Erythroblast (primary cell): ENCODE measurements at regions not wholly inside any gene's neighbourhood (a gene's known extent, or its start where the extent isn't known, plus 50 kb on each side); places are given as distances from the start of the nearest gene placed in this dataset.
"Not testable (repeated sequence)": the region's sequence is repeated elsewhere in the genome, so short reads cannot be mapped to it uniquely, and the experiment has no call there.

Source experiments
- DNase-seq, 2 experiments: peaks; one replicate each; lab custom pipeline; 2025; lab: John Stamatoyannopoulos, UW
- GATA1 ChIP-seq: IDR thresholded peaks from 2 replicates; pipeline ENCODE4 v1.6.1; 2011; ENCODE audit warnings: low read depth, mild to moderate bottlenecking, control low read depth, low read length, moderate library complexity
- POLR2A ChIP-seq: IDR thresholded peaks from 2 replicates; pipeline ENCODE4 v1.6.1; 2011; ENCODE audit warnings: mild to moderate bottlenecking, low read length

DNA sequence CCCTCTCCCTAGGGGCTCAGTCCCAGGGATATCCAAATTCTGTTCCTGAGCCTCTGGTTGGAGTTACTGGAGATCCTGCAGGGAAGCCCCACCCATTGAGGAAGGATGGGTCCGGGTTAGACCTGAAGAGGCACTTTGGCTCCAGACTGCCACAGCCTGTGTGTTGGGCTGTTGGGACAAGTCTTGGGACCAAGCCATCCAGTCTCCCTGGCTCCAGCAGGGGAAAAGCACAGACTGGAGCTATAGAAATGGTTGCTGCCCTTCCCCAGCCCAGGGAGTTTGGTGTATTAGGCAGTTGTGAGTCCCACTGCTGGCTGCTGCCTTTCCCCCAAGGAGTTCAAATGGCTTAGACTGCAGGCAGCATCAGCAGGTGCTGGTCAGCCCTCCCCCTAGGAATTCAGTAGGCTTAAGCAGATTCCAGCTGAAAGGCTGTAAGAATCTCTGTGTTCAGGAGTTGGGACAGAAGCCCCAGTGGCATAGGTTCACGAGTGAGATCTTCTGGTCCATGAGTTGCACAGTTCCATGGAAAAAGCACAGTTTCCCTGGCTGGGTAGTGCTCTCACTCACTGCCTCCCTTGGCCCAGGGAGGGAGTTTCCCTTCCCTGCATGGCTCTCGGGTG is 344.0 kb upstream of the EPHA5 start:
- no peak for DNase-seq
- no peak for TF ChIP-seq GATA1
- TF ChIP-seq POLR2A, result no peak

DNA sequence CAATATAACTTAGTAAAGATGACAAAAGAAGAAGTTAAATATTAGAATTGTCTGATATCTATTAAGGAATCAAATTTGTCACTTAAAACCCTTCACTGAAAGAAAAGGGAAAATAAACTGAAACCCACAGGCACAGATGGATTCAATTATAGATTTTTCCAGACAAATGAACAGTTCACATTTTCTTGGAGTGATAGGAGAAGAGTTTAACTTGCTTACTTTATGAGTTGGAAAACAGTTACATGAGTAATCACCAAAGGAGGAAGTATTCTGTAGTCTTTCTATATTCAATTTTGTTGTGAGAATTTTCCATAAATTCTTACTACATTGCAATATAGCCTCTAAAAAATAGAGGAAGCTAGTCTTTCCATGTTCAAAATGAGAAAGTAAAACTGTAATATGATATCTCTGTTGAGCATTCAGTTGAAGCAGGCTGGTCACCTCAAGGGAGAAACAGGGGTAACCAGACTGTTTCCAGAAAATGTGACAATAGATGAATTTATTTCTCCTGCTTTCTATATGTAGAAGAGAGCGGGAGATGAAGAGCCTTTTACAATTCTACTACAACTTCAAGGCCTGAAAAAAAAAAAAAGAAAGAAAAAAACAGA is 330.3 kb upstream of the EPHA5 start:
- DNase-seq, result no peak
- TF ChIP-seq GATA1, result no peak
- no peak for TF ChIP-seq POLR2A

DNA sequence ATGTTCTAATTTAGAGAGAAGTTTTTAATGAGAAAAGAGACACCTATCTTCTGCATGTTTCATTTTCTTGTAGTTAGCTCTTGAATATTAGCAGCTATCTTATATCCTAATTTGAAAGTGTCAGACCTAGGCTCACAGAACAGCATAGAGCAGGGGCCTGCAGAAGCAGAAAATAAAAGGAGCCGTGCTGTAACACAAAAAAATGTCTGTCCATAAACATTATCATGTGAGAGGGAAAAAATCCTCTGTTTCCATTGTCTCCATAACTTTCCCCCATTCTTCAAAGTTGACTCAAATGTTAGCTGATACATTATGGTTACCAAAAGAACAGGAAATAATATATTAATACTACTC is 329.2 kb upstream of the EPHA5 start:
- TF ChIP-seq POLR2A, result no peak
- no peak for TF ChIP-seq GATA1
- no peak for DNase-seq

DNA sequence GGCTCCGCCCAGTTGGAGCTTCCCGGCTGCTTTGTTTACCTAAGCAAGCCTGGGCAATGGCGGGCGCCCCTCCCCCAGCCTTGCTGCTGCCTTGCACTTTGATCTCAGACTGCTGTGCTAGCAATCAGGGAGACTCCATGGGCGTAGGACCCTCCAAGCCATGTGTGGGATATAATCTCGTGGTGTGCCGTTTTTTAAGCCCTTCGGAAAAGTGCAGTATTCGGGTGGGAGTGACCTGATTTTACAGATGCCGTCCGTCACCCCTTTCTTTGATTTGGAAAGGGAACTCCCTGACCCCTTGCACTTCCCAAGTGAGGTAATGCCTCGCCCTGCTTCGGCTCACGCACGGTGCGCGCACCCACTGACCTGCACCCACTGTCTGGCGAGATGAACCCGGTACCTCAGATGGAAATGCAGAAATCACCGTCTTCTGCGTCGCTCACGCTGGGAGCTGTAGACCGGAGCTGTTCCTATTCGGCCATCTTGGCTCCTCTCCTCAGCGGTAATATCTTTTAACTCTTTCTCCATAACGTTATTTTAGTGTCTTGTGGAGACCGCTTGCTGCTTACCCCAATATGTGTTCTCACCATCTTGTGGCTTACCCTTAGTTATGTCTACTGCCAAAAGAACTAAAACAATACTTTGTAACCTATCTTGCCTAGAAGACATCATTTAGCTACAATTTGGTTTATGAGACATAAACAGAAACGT is 328.7 kb upstream of the EPHA5 start:
- DNase-seq, result not testable (repeated sequence)

DNA sequence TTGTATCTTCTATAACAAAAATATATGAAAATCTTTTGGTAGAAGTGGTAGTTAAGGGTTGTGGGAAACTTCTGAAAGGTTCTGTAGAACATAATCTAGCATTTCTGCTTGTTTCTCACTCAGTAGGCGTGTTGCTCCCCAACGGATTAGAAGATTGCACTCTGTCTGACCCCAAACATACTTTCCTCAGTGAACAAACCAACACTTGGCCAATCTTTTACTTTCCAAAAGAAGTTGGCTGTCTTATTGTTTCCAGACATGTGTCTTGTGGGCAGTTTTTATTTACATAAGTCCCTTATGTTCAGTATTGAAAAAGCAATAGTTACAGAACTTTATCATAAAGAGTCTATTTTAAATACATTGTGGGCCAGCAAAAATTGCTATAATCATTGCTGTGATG is 312.8 kb upstream of the EPHA5 start:
- no peak for DNase-seq
- TF ChIP-seq POLR2A (no peak), GATA1 (no peak)

DNA sequence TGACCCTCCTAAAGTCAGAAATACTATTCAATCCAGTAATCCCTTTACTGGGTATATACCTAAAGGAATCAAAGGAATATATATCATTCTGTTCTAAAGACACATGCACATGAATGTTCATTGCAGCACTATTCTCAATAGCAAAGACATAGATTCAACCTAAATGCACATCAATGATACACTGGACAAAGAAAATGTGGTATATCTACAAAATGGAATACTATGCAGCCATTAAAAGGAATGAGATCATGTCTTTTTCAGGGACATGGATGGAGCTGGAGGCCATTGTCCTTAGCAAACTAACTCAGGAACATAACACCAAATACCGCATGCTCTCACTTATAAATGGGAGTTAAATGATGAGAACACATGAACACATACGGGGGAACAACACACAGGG is 306.0 kb upstream of the EPHA5 start:
- no peak for TF ChIP-seq GATA1
- no peak for TF ChIP-seq POLR2A
- DNase-seq, result no peak

DNA sequence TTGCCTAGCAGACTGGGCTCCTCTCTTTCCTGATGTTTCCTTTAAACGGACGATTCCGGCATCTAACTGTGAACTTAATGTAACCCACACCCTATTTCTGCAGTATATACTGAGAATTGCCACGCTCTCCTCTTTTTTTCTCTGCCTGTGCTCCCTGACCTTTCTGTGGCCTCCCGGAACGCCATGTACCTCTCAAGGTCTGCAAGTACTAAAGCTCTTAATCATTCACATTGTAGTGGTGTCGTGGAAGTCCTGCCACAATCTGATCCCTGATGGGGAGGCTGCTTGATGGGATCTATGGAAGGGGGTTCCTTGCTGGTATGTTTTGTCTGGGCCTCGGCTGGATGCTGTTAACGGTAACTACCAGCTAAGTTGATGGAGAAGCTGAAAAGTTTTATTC is 302.9 kb upstream of the EPHA5 start:
- no peak for DNase-seq

DNA sequence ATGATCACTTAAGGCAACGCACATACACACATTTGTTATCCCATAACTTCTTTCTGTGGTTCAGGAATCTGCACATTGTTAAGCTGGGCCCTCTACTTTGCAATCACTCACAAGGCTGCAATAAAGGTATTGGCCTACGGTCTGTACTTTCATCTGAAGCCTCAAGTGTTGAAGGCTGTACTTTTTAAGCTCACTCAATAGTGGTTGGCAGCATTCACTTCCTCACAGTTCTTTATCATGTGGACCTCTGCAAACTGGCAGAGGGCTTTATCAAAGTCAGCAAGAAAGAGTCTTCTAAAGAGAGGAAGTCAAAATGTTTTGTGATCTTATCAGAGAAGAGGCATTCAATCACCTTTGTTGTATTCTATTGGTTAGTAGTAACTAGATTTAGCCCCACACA is 301.4 kb upstream of the EPHA5 start:
- TF ChIP-seq GATA1, result no peak
- no peak for TF ChIP-seq POLR2A
- DNase-seq, result no peak

More for the DNA sequence above, 302.9 kb upstream of the EPHA5 start:
- TF ChIP-seq POLR2A (no peak), GATA1 (no peak)

DNA sequence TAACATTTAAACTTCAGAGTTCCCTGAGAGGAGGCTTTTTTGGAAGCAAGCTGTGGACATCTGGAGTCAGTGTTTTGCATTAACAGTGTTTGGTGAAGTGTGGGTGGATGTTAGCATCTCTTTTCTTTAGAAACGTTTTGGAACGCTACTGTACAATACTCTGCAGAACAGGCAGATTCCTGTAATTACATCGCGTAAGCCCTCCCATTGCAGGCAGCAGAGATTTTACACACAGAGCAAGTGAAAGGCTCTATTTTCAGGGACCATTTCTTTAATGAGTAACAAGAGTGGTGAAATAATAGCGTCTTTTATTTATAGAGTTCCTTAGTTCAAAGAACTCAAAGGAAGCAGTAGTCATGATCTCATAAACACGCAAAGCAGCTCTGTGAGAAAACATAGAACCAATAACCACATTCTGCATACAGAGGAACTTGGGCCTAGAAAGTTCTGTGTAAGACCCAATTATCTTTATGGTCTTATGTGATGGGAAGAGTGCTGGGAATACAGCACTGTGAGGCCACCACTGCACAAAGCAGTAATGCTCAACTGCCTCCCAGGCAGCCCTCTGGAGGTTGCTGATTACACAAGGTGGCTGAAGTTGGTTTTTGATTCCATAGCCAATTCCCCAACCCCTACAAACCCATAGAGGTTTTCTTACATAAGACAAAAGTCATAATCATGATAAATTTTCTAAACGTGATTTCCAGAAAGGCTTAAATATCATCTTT is 298.7 kb upstream of the EPHA5 start:
- DNase-seq, result no peak
- no peak for TF ChIP-seq POLR2A
- TF ChIP-seq GATA1, result no peak

DNA sequence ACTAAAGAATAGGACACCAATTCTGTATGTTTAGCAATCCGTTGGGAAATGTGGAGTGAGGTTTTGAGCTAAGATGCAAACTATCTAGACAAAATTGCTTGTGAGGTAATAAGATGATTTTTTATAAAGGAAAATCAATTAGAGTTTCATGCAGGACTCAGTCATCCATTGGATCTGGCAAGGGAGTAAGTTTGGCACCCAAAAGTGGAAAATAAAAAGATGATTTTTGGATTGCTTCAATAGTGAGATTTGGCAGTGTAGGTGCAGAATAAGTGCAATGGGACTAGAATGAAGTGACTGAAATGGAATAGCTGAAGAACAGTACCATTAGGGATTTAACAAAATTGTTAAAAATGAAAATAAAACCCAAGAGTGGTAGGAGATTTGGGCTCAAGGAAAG is 290.5 kb upstream of the EPHA5 start:
- no peak for TF ChIP-seq GATA1
- DNase-seq, result no peak

DNA sequence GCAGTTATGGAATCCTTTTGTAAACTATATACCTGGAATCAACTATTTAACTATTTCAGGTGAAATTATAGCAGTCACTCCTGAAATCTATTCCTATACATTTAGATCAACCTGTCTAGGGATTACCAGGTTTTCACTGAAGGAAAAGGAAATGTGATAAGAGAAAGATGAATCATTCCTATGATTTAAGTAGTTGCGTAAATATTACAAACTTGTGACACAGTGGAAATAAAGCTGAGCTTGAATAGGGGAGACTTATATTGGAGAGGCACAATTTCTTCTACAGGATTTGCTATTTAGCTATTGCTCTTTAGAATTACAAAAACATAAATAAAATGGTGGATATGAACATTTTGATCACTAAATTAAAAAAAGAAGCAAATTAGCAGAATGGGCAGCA is 284.1 kb upstream of the EPHA5 start:
- no peak for TF ChIP-seq GATA1
- no peak for TF ChIP-seq POLR2A
- DNase-seq, result no peak

DNA sequence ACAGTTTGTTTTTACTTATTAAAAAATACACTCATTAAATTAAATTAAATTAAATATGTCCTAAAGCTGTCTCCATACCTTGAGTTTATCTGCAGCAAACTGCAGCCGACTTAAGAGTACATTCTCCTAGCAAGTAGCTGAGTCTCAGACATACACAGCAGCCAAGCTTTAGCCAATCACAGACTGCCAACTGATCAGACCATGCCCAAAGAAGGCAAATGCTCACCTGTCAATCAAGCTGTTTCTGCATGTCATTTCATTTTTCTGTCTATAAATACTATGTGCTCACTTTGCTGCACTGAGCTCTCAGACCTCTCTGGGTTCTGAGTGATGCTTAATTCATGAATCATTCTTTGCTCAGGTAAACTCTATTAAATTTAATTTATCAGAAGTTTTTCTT is 280.9 kb upstream of the EPHA5 start:
- DNase-seq, result no peak
- TF ChIP-seq POLR2A (no peak), GATA1 (no peak)

DNA sequence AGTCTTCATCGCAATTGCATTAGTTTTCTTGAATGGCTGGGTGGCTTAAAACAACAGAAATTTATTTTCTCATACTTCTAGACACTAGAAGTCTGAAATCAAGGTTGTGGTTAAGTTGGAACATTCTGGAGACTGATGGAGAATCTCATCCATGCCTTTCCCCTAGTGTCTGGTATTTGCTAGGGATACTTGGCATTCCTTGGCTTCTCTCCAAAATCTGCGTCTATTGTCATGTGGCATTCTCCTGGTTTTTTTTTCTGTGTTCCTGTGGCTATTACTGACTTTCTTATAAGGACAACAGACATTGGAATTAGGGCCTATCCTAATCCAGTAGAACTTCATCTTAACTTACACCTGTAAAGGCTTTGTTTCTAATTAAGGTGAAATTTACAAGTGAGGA is 272.8 kb upstream of the EPHA5 start:
- TF ChIP-seq GATA1 (no peak), POLR2A (no peak)
- no peak for DNase-seq

DNA sequence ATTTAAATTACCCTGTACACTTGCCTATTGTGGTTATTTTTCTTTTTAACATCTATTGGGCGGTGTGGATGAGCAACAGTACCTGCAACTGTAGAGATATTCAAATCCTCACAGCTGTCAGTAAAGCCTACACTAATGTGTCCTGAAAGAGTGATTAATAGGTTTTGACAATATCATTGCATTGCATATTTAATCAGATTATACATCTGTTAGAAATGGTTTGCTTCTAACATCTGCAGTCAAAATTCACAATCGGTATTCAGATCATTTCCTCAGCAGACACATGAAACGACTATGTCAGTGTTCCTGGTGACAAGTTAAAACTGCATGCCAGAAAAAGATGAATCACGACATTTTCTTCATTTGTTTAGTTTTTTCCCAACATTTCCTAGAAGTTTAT is 254.6 kb upstream of the EPHA5 start:
- DNase-seq, result no peak
- TF ChIP-seq POLR2A (no peak), GATA1 (no peak)

DNA sequence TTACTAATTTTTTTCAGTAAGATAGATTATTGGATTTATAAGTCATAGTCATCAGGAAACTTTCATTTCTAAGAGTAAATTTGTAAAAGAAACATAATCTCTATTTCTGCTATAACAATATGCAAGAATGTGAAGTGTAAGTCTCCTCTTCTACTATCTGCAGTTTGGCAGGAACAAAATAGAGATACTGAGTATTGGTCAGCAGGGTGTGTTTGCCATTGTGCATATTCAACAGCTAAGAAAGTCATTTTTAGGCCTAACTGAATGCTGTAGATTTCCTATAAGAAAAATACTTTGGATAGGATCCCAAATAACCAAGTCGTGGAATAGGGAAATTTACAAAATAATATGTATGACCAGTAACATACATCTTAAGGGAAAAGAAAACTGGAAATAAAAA is 253.3 kb upstream of the EPHA5 start:
- DNase-seq, result no peak
- TF ChIP-seq GATA1 (no peak), POLR2A (no peak)

DNA sequence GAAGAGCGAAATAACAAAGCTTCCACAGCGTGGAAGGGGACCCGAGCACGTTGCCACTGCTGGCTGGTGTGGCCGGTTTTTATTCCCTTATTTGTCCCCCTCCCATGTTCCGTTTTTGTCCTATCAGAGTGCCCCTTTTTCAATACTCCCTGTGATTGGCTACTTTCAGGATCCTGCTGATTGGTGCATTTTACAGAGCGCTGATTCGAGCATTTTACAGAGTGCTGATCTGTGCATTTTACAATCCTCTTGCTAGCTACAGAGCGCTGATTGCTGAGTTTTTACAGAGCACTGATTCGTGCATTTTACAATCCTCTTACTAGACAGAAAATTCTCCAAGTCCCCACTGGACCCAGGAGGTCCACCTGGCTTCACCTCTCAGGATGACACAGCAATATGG is 250.9 kb upstream of the EPHA5 start:
- TF ChIP-seq GATA1, result no peak
- no peak for TF ChIP-seq POLR2A

More for the DNA sequence above, 250.9 kb upstream of the EPHA5 start:
- no peak for DNase-seq
